Heart left ventricle (tissue), 13 donors: ENCODE measurements at regions not wholly inside any gene's neighbourhood (a gene's known extent, or its start where the extent isn't known, plus 50 kb on each side); places are given as distances from the start of the nearest gene placed in this dataset.

Experiments used
- CTCF ChIP-seq, 12 donors: fragments of 200-600 bp; sonication (generic) in 4 of 12; IDR thresholded peaks; one replicate each; pipeline versions ENCODE4 v1.5.0 to v1.8.0; 2018 to 2022; ENCODE audit warnings: antibody characterized with exemption in 12 of 12, mild to moderate bottlenecking in 5 of 12
- POLR2A ChIP-seq, 2 donors: fragments of 450-650 bp; IDR thresholded peaks; one replicate each; pipeline ENCODE4 v1.6.1; 2017; ENCODE audit warnings: antibody characterized with exemption in 2 of 2, mild to moderate bottlenecking in 2 of 2, moderate library complexity in 2 of 2
- donor health status: ischemic (EF 13 %, LVEDD 7.1; RV severe dilation, severe dysfunction).
- donor health status: DM: no; HTN: yes; CAD: no.
- donor health status: DM: no; HTN: no; CAD: no.
- donor health status: ischemic (EF 25% LVEDD 6.9; RV normal size, moderate dysfunction).
- donor health status: ischemic (EF 25% LVEDD 5.7; RV mildly dilated, moderate dysfunction).
- donor health status: ischemic (EF 35%, LVEDD 5.7; RV mildly dilated, moderate dysfunction).
- donor health status: nonischemic (EF 11% LVEDD 7.7; RV severe dilation, severe dysfunction).
- donor health status: DM: yes; HTN: yes; CAD: no.
- donor health status: PGD.
- donor health status: ischemic (EF 29% LVEDD 5.4; RV normal size, mild dysfunction).
- donor health status: nonischemic (EF 23%, LVEDD 6.1; RV moderate dilation, normal function).

DNA sequence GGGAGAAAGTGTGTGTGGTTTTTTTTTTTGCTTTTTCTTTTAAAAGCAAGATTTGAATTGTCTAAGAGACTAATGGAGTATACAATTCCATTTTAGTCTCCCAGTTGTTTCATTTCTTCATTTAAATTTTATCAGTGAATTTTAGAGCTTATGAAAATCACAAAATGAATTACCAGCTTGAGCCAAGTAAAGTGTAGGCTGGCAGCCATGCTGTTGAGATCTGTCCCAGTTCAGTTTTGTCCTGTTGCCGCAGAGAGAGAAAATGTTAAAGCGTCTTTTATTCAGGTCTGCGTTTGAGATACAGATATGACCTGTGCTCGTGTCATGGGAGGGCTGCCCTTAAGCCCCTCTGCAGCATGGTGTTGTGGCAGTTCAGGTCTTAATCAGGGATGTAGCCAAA is 256.5 kb downstream of the IPO8 start:
- TF ChIP-seq POLR2A (IDR thresholded peaks at IDR 0.05), result no peak
- TF ChIP-seq CTCF (IDR thresholded peaks at IDR 0.05), result no peak
